Trophoblast cell (in vitro differentiated cells and primary cell): ENCODE measurements at regions not wholly inside any gene's neighbourhood (a gene's known extent, or its start where the extent isn't known, plus 50 kb on each side); places are given as distances from the start of the nearest gene placed in this dataset.

ENCODE experiments used
- DNase-seq, 2 donors: peaks; one replicate each; pipeline ENCODE4 v3.0.0-alpha.2; 2016
- H2AFZ ChIP-seq: 2 replicates; pipeline ENCODE4 v1.6.1; 2013; ENCODE audit warnings: low read length, moderate library complexity, mild to moderate bottlenecking; ENCODE audit not compliant: insufficient read depth, poor library complexity
- H2AK5ac ChIP-seq: 2 replicates; pipeline ENCODE4 v1.6.1; 2013; ENCODE audit warnings: mild to moderate bottlenecking, low read length
- H2BK120ac ChIP-seq: 2 replicates; pipeline ENCODE4 v1.6.1; 2013; ENCODE audit warnings: low read length, mild to moderate bottlenecking, moderate library complexity; ENCODE audit not compliant: insufficient read depth, poor library complexity
- H2BK12ac ChIP-seq: 2 replicates; pipeline ENCODE4 v1.6.1; 2013; ENCODE audit warnings: mild to moderate bottlenecking, low read length, moderate library complexity
- H2BK5ac ChIP-seq: 2 replicates; pipeline ENCODE4 v1.6.1; 2013; ENCODE audit warnings: low read length, low read depth, moderate library complexity, mild to moderate bottlenecking; ENCODE audit not compliant: poor library complexity
- H3K14ac ChIP-seq: 2 replicates; pipeline ENCODE4 v1.6.1; 2013; ENCODE audit warnings: mild to moderate bottlenecking, low read length
- H3K18ac ChIP-seq: 2 replicates; pipeline ENCODE4 v1.6.1; 2013; ENCODE audit warnings: mild to moderate bottlenecking, low read length
- H3K23ac ChIP-seq: 2 replicates; pipeline ENCODE4 v1.6.1; 2013; ENCODE audit warnings: low read length
- H3K27ac ChIP-seq: 2 replicates; pipeline ENCODE4 v1.5.1; 2013; ENCODE audit warnings: low read depth, mild to moderate bottlenecking, inconsistent platforms, low read length, moderate library complexity
- H3K27me3 ChIP-seq: 2 replicates; pipeline ENCODE4 v1.6.1; 2013; ENCODE audit warnings: inconsistent platforms, mild to moderate bottlenecking, low read length, moderate library complexity; ENCODE audit not compliant: insufficient read depth
- H3K36me3 ChIP-seq, 2 experiments: 1 replicate in 1 of 2; 2 replicates in 1 of 2; pipeline ENCODE4 v1.6.1; 2013; ENCODE audit warnings: low read length in 2 of 2, mild to moderate bottlenecking in 2 of 2, moderate library complexity in 1 of 2; ENCODE audit not compliant: insufficient read depth in 2 of 2, control insufficient read depth in 1 of 2
- H3K4ac ChIP-seq: 2 replicates; pipeline ENCODE4 v1.6.1; 2013; ENCODE audit warnings: low read depth, mild to moderate bottlenecking, low read length, moderate library complexity
- H3K4me1 ChIP-seq, 2 experiments: 1 replicate in 1 of 2; 2 replicates in 1 of 2; pipeline ENCODE4 v1.6.1; 2013; ENCODE audit warnings: low read length in 2 of 2, mild to moderate bottlenecking in 2 of 2, moderate library complexity in 1 of 2; ENCODE audit not compliant: insufficient read depth in 2 of 2, control insufficient read depth in 1 of 2
- H3K4me2 ChIP-seq: 2 replicates; pipeline ENCODE4 v1.6.1; 2013; ENCODE audit warnings: inconsistent platforms, mild to moderate bottlenecking, low read length, moderate library complexity
- H3K4me3 ChIP-seq: 2 replicates; pipeline ENCODE4 v1.5.1; 2013; ENCODE audit warnings: mild to moderate bottlenecking, low read depth, low read length, inconsistent platforms
- H3K79me1 ChIP-seq: one replicate; pipeline ENCODE4 v1.6.1; 2013; ENCODE audit warnings: low read length
- H3K79me2 ChIP-seq: 2 replicates; pipeline ENCODE4 v1.6.1; 2013; ENCODE audit warnings: low read length, mild to moderate bottlenecking; ENCODE audit not compliant: control insufficient read depth, insufficient read depth, poor library complexity
- H3K9ac ChIP-seq: 2 replicates; pipeline ENCODE4 v1.6.1; 2013; ENCODE audit warnings: mild to moderate bottlenecking, low read length
- H3K9me3 ChIP-seq: 2 replicates; pipeline ENCODE4 v1.6.1; 2013; ENCODE audit warnings: low read depth, mild to moderate bottlenecking, control low read depth, inconsistent platforms, low read length; ENCODE audit not compliant: insufficient read depth
- H4K12ac ChIP-seq: 2 replicates; pipeline ENCODE4 v1.6.1; 2013; ENCODE audit warnings: low read depth, mild to moderate bottlenecking, low read length, moderate library complexity
- H4K8ac ChIP-seq: 2 replicates; pipeline ENCODE4 v1.6.1; 2013; ENCODE audit warnings: low read depth, mild to moderate bottlenecking, low read length, moderate library complexity
- H4K91ac ChIP-seq: one replicate; pipeline ENCODE4 v1.6.1; 2013; ENCODE audit warnings: low read depth, mild to moderate bottlenecking, low read length, moderate library complexity
- WGBS: extraction: QIAGEN DNeasy Blood & Tissue Kit; methylation state at CpG from one replicate; pipeline ENCODE4 v1.1.7; 2013; ENCODE audit warnings: missing lambda C conversion rate; ENCODE audit not compliant: insufficient read length, insufficient coverage; ENCODE audit errors: extremely low coverage; 5-methylcytosine and 5-hydroxymethylcytosine counted together

DNA sequence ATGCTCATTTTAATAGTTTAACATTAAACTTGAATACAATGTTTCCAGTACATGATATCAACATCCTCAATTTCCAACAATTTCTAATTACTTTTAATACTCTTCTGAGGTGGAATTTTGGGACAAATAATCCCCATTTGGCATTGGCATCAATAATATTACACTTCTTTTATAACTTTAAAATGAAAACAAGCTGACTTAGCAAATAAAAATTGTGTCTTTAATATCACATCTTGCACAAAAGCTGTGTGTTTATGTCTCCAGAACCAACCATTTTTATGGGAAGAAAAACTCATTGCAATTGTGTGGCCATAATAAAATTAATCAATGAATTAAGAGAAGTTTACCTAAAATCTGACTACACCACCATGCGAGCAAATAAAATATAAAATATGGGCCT is 2552.6 kb downstream of the PCDH7 start:
- Histone ChIP-seq H3K4me2 (no peak overlapping the region), H4K12ac (no peak overlapping the region), H4K91ac (no peak overlapping the region), H3K4me3 (no peak overlapping the region), H3K9me3 (no peaks in the 10 kb centered on the region), H3K27me3 (no peaks in the 10 kb centered on the region), H3K14ac (no peak overlapping the region), H4K8ac (no peak overlapping the region), H3K23ac (no peak overlapping the region), H3K18ac (no peak overlapping the region), H2BK120ac (no peak overlapping the region), H3K4me1 (no peaks in the 10 kb centered on the region), H3K79me1 (no peaks in the 10 kb centered on the region), H3K27ac (no peak overlapping the region), H2AK5ac (no peak overlapping the region), H2BK5ac (no peak overlapping the region), H3K9ac (no peak overlapping the region), H3K4ac (no peak overlapping the region), H2AFZ (no peak overlapping the region), H2BK12ac (no peak overlapping the region), H3K36me3 (no peaks in the 10 kb centered on the region), H3K79me2 (no peaks in the 10 kb centered on the region)
- no CpG with 5 or more reads among the region's 1 CpG for WGBS
- no peak for DNase-seq

DNA sequence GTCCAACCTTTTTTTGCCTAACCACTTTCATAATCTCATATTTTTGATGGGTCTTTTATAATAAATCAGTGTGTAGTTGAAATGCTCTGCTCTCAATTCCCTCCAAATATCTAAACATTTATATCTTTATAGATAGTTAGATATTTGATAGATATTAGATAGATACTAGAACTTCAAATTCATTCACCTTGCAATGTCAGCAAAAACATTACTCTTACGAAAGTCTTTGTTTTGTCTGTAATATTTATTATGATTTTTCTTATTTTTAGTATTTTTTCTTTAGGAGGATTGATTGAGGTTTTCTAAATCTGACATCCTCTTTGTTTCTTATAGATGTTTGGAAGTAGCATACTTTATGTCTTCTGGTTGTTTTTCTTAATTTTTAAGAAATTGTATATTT is 2563.6 kb downstream of the PCDH7 start:
- Histone ChIP-seq H4K8ac (no peak overlapping the region), H3K9me3 (no peaks in the 10 kb centered on the region), H2BK5ac (no peak overlapping the region), H3K4me2 (no peak overlapping the region), H2BK12ac (no peak overlapping the region), H3K4me1 (no peaks in the 10 kb centered on the region), H3K4ac (no peak overlapping the region), H3K27me3 (no peaks in the 10 kb centered on the region), H3K79me2 (no peaks in the 10 kb centered on the region), H4K91ac (no peak overlapping the region), H3K27ac (no peak overlapping the region), H3K9ac (no peak overlapping the region), H3K36me3 (no peaks in the 10 kb centered on the region), H3K14ac (no peak overlapping the region), H3K4me3 (no peak overlapping the region), H2AK5ac (no peak overlapping the region), H3K23ac (no peak overlapping the region), H2AFZ (no peak overlapping the region), H3K18ac (no peak overlapping the region), H3K79me1 (no peaks in the 10 kb centered on the region), H2BK120ac (no peak overlapping the region), H4K12ac (no peak overlapping the region)
- no peak for DNase-seq
- WGBS = no CpG with 5 or more reads among the region's 1 CpG

DNA sequence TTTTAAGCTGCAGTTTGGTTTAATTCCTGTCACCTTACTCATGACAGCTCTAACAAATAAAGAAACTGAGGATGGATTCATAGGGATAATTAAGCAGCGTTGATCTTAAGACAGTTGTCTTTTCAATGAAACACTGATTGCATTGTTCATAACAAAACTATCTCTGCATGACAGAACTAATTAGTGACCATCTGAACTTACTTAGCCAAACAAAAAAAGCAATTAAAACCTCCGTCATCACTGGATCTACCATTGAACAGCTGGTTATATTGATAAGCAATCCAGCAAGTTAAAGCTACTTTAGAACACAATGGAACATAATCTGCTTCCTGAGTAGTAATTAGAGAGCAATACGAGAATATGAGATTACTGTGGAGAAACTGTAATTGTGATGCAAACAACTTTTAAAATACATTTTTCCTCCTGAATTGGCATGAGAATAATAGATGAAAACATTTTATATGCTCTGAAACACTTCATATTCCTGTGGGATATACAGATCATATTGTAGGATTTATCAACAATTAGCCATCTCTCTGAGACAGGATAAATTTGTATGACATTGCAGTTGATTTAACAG is 2576.8 kb downstream of the PCDH7 start:
- no peak overlapping the region for H2BK12ac ChIP-seq
- H3K27ac ChIP-seq = no peak overlapping the region
- no peak overlapping the region for H3K4me3 ChIP-seq
- no peak overlapping the region for H3K9ac ChIP-seq
- H2BK120ac ChIP-seq = no peak overlapping the region
- H4K91ac ChIP-seq = no peak overlapping the region
- no peak overlapping the region for H2BK5ac ChIP-seq
- no peak overlapping the region for H3K14ac ChIP-seq
- no peak overlapping the region for H4K12ac ChIP-seq
- no peak for DNase-seq
- H3K36me3 ChIP-seq = no peaks in the 10 kb centered on the region
- no peak overlapping the region for H3K4ac ChIP-seq
- H2AFZ ChIP-seq = no peak overlapping the region
- H2AK5ac ChIP-seq = no peak overlapping the region
- no peak overlapping the region for H3K18ac ChIP-seq
- no peaks in the 10 kb centered on the region for H3K27me3 ChIP-seq
- peaks cover 0 to 1% of the 10 kb centered on the region in 2 experiments for H3K4me1 ChIP-seq
- H3K9me3 ChIP-seq = no peaks in the 10 kb centered on the region
- no peak overlapping the region for H3K4me2 ChIP-seq
- no peak overlapping the region for H3K23ac ChIP-seq
- no peaks in the 10 kb centered on the region for H3K79me2 ChIP-seq
- H4K8ac ChIP-seq = no peak overlapping the region
- H3K79me1 ChIP-seq = peaks cover 2% of the 10 kb centered on the region
- no CpG with 5 or more reads among the region's 3 CpGs for WGBS

DNA sequence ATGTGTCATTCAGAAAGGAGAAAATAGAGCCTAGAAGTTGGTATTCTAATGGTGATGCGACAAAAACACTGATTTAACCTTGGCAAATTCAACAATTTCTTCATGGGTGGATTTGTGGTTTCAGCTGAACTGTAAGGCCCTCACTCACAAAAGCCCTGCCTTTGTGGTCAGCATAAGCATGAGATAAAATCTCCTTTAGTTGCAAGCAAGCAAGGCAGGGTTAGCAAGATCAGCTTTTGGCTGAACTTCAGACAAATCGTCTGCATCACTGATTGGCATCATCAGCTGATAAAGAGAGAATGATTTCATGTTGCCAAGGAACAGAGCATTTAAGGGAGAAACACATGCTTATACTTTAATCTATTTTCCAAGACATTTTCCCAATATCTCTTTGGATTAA is 2582.2 kb downstream of the PCDH7 start:
- peaks cover 2% of the 10 kb centered on the region for H3K79me1 ChIP-seq
- no CpG with 5 or more reads among the region's 2 CpGs for WGBS
- H3K36me3 ChIP-seq = no peaks in the 10 kb centered on the region
- no peak overlapping the region for H4K91ac ChIP-seq
- DNase-seq = no peak
- H4K12ac ChIP-seq = no peak overlapping the region
- no peak overlapping the region for H2AFZ ChIP-seq
- H3K79me2 ChIP-seq = no peaks in the 10 kb centered on the region
- peaks cover 0 to 1% of the 10 kb centered on the region in 2 experiments for H3K4me1 ChIP-seq
- no peak overlapping the region for H3K9ac ChIP-seq
- no peaks in the 10 kb centered on the region for H3K27me3 ChIP-seq
- H3K4me2 ChIP-seq = no peak overlapping the region
- H2BK5ac ChIP-seq = no peak overlapping the region
- H2BK120ac ChIP-seq = no peak overlapping the region
- no peak overlapping the region for H3K4me3 ChIP-seq
- H3K14ac ChIP-seq = no peak overlapping the region
- H3K27ac ChIP-seq = no peak overlapping the region
- H3K18ac ChIP-seq = no peak overlapping the region
- no peak overlapping the region for H2AK5ac ChIP-seq
- H3K9me3 ChIP-seq = no peaks in the 10 kb centered on the region
- H3K23ac ChIP-seq = no peak overlapping the region
- no peak overlapping the region for H2BK12ac ChIP-seq
- H3K4ac ChIP-seq = no peak overlapping the region
- H4K8ac ChIP-seq = no peak overlapping the region
